ENCODE measurements at regions not wholly inside any gene's neighbourhood (a gene's known extent, or its start where the extent isn't known, plus 50 kb on each side); places are given as distances from the start of the nearest gene placed in this dataset.

- no peak for TF ChIP-seq CTCF (IDR thresholded peaks at IDR 0.05)
- no peak for TF ChIP-seq POLR2A (IDR thresholded peaks at IDR 0.05)
Measured at GRCh38 chr19:30168760-30169159, 203.4 kb upstream of the ZNF536 start.
